ENCODE measurements at regions not wholly inside any gene's neighbourhood (a gene's known extent, or its start where the extent isn't known, plus 50 kb on each side); places are given as distances from the start of the nearest gene placed in this dataset.

GRCh38 chr21:14833666-14834351 is 231.0 kb downstream of the NRIP1 start:
- no peak overlapping the region for H3K27ac ChIP-seq (ENCODE audit: low read length)
- no peaks in the 10 kb centered on the region for H3K79me2 ChIP-seq (ENCODE audit: insufficient read depth, low read length)
- no peak overlapping the region for H2AFZ ChIP-seq (ENCODE audit: low read depth, low read length)
- no peaks in the 10 kb centered on the region for H3K4me1 ChIP-seq (ENCODE audit: insufficient read depth, low read length)
- ATAC-seq (ENCODE audit: insufficient read depth, low read depth), result no peak
- H3K9me3 ChIP-seq (ENCODE audit: insufficient read depth, low read length, severe bottlenecking), result no peaks in the 10 kb centered on the region
- DNase-seq, result no peak
- H3K9ac ChIP-seq (ENCODE audit: low read depth, low read length), result no peak overlapping the region
- no peak overlapping the region for H3K4me3 ChIP-seq (ENCODE audit: low read depth in 1 of 2, low read length in 2 of 2)
- no peak overlapping the region for H3K4me2 ChIP-seq (ENCODE audit: insufficient read depth, low read length)
- H4K20me1 ChIP-seq (ENCODE audit: insufficient read depth, low read length), result no peaks in the 10 kb centered on the region
- no peak for TF ChIP-seq CTCF (IDR thresholded peaks at IDR 0.05; ENCODE audit: borderline replicate concordance, extremely low read depth, low read length, poor library complexity, severe bottlenecking)
- TF ChIP-seq EZH2 (IDR thresholded peaks at IDR 0.05; ENCODE audit: borderline replicate concordance, low read depth, low read length, severe bottlenecking), result no peak
- H3K27me3 ChIP-seq (ENCODE audit: insufficient read depth, low read length, poor library complexity), result no peaks in the 10 kb centered on the region
- H3K36me3 ChIP-seq (ENCODE audit: insufficient read depth, low read length), result no peaks in the 10 kb centered on the region

- Histone ChIP-seq H3K9me3 (ENCODE audit: insufficient read depth, low read length, severe bottlenecking) (no peaks in the 10 kb centered on the region), H3K27ac (ENCODE audit: low read length) (no peak overlapping the region), H4K20me1 (ENCODE audit: insufficient read depth, low read length) (no peaks in the 10 kb centered on the region), H3K27me3 (ENCODE audit: insufficient read depth, low read length, poor library complexity) (no peaks in the 10 kb centered on the region), H3K4me1 (ENCODE audit: insufficient read depth, low read length) (no peaks in the 10 kb centered on the region), H3K9ac (ENCODE audit: low read depth, low read length) (no peak overlapping the region), H2AFZ (ENCODE audit: low read depth, low read length) (no peak overlapping the region), H3K36me3 (ENCODE audit: insufficient read depth, low read length) (no peaks in the 10 kb centered on the region), H3K79me2 (ENCODE audit: insufficient read depth, low read length) (no peaks in the 10 kb centered on the region), H3K4me3 (ENCODE audit: low read depth in 1 of 2, low read length in 2 of 2) (no peak overlapping the region), H3K4me2 (ENCODE audit: insufficient read depth, low read length) (no peak overlapping the region)
- DNase-seq (no peak), ATAC-seq (ENCODE audit: insufficient read depth, low read depth) (no peak)
- TF ChIP-seq EZH2 (IDR thresholded peaks at IDR 0.05; ENCODE audit: borderline replicate concordance, low read depth, low read length, severe bottlenecking), result no peak
- no peak for TF ChIP-seq CTCF (IDR thresholded peaks at IDR 0.05; ENCODE audit: borderline replicate concordance, extremely low read depth, low read length, poor library complexity, severe bottlenecking)
Observed at GRCh38 chr21:14833241-14833640, 231.6 kb downstream of the NRIP1 start.

- no peak overlapping the region for H2AFZ ChIP-seq (ENCODE audit: low read depth, low read length)
- ATAC-seq (ENCODE audit: insufficient read depth, low read depth), result no peak
- no peaks in the 10 kb centered on the region for H3K9me3 ChIP-seq (ENCODE audit: insufficient read depth, low read length, severe bottlenecking)
- no peaks in the 10 kb centered on the region for H3K27me3 ChIP-seq (ENCODE audit: insufficient read depth, low read length, poor library complexity)
- H3K4me3 ChIP-seq (ENCODE audit: low read depth in 1 of 2, low read length in 2 of 2), result no peak overlapping the region
- H3K27ac ChIP-seq (ENCODE audit: low read length), result no peak overlapping the region
- no peaks in the 10 kb centered on the region for H3K36me3 ChIP-seq (ENCODE audit: insufficient read depth, low read length)
- no peak overlapping the region for H3K9ac ChIP-seq (ENCODE audit: low read depth, low read length)
- no peaks in the 10 kb centered on the region for H3K4me1 ChIP-seq (ENCODE audit: insufficient read depth, low read length)
- TF ChIP-seq EZH2 (IDR thresholded peaks at IDR 0.05; ENCODE audit: borderline replicate concordance, low read depth, low read length, severe bottlenecking) (no peak), CTCF (IDR thresholded peaks at IDR 0.05; ENCODE audit: borderline replicate concordance, extremely low read depth, low read length, poor library complexity, severe bottlenecking) (no peak)
- no peak for DNase-seq
- H3K79me2 ChIP-seq (ENCODE audit: insufficient read depth, low read length), result no peaks in the 10 kb centered on the region
- H4K20me1 ChIP-seq (ENCODE audit: insufficient read depth, low read length), result no peaks in the 10 kb centered on the region
- H3K4me2 ChIP-seq (ENCODE audit: insufficient read depth, low read length), result no peak overlapping the region
Observed at GRCh38 chr21:14830307-14830706, 234.5 kb downstream of the NRIP1 start.
